Lung (tissue), 11 donors: ENCODE measurements at regions not wholly inside any gene's neighbourhood (a gene's known extent, or its start where the extent isn't known, plus 50 kb on each side); places are given as distances from the start of the nearest gene placed in this dataset.

ENCODE experiments used
- ATAC-seq: fragments of 200-7000 bp; cut with Tn5 transposase; one replicate; pipeline ENCODE4 v1.9.1; 2020; ENCODE audit warnings: moderate number of reproducible peaks; ENCODE audit not compliant: insufficient read depth, low FRiP score
- DNase-seq, 3 donors: peaks; one replicate each; pipeline ENCODE4 v3.0.0-alpha.2; 2013 to 2017
- H3K27ac ChIP-seq, 2 donors: one replicate each; pipeline ENCODE4 v1.5.1; 2013; ENCODE audit warnings: mild to moderate bottlenecking in 2 of 2, moderate library complexity in 2 of 2, control low read depth in 1 of 2, inconsistent platforms in 1 of 2, low read depth in 1 of 2, low read length in 1 of 2
- H3K27me3 ChIP-seq, 3 donors: one replicate each; pipeline ENCODE4 v1.5.1; 2013; ENCODE audit warnings: low read length in 2 of 3; ENCODE audit not compliant: control insufficient read depth in 3 of 3, insufficient read depth in 3 of 3
- H3K36me3 ChIP-seq, 4 donors: one replicate each; pipeline ENCODE4 v1.5.1; 2013; ENCODE audit warnings: low read length in 4 of 4, mild to moderate bottlenecking in 1 of 4, moderate library complexity in 1 of 4; ENCODE audit not compliant: control insufficient read depth in 4 of 4, insufficient read depth in 4 of 4
- H3K4me1 ChIP-seq, 5 donors: one replicate each; pipeline ENCODE4 v1.5.1; 2013; ENCODE audit warnings: low read length in 5 of 5, mild to moderate bottlenecking in 2 of 5, moderate library complexity in 1 of 5; ENCODE audit not compliant: control insufficient read depth in 5 of 5, insufficient read depth in 5 of 5
- H3K4me3 ChIP-seq: one replicate; pipeline ENCODE4 v1.5.1; 2013; ENCODE audit warnings: mild to moderate bottlenecking, control low read depth, moderate library complexity
- H3K9ac ChIP-seq, 2 donors: one replicate each; pipeline ENCODE4 v1.5.1; 2013; ENCODE audit warnings: low read length in 2 of 2, control low read depth in 1 of 2; ENCODE audit not compliant: insufficient read depth in 1 of 2
- H3K9me3 ChIP-seq, 4 donors: one replicate each; pipeline ENCODE4 v1.5.1; 2013; ENCODE audit warnings: low read length in 3 of 4, mild to moderate bottlenecking in 1 of 4, moderate library complexity in 1 of 4; ENCODE audit not compliant: control insufficient read depth in 4 of 4, insufficient read depth in 3 of 4
- WGBS, 2 donors: extraction: QIAGEN DNeasy Blood & Tissue Kit; methylation state at CpG; one replicate each; pipeline ENCODE4 v1.1.7; 2013; 5-methylcytosine and 5-hydroxymethylcytosine counted together
- TF ChIP-seq, protein P1 (sequence below): IDR thresholded peaks from 2 replicates; pipeline ENCODE4 v1.5.1; 2012; ENCODE audit warnings: mild to moderate bottlenecking; ENCODE audit errors: control extremely low read depth, extremely low read depth
- donor health status: control.
- donor health status: control.
- donor health status: Bipolar disorder and iron deficiency.
- donor health status: healthy.
- donor health status: DM: yes; HTN: yes; CAD: no.

- H3K9ac ChIP-seq: no peak overlapping the region
- no peaks in the 10 kb centered on the region for H3K27me3 ChIP-seq
- TF ChIP-seq, protein P1, sequence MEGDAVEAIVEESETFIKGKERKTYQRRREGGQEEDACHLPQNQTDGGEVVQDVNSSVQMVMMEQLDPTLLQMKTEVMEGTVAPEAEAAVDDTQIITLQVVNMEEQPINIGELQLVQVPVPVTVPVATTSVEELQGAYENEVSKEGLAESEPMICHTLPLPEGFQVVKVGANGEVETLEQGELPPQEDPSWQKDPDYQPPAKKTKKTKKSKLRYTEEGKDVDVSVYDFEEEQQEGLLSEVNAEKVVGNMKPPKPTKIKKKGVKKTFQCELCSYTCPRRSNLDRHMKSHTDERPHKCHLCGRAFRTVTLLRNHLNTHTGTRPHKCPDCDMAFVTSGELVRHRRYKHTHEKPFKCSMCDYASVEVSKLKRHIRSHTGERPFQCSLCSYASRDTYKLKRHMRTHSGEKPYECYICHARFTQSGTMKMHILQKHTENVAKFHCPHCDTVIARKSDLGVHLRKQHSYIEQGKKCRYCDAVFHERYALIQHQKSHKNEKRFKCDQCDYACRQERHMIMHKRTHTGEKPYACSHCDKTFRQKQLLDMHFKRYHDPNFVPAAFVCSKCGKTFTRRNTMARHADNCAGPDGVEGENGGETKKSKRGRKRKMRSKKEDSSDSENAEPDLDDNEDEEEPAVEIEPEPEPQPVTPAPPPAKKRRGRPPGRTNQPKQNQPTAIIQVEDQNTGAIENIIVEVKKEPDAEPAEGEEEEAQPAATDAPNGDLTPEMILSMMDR: no peak
- H3K9me3 ChIP-seq: no peaks in the 10 kb centered on the region
- 69 to 82% methylated on average over 7 of the region's 7 CpGs for WGBS, 2 donors
- no peak for DNase-seq
- ATAC-seq: no peak
- no peak overlapping the region for H3K27ac ChIP-seq
- H3K36me3 ChIP-seq: no peaks in the 10 kb centered on the region
- no peaks in the 10 kb centered on the region for H3K4me1 ChIP-seq
- H3K4me3 ChIP-seq: no peak overlapping the region
These were observed 61.6 kb upstream of the PRR23C start for GRCh38 chr3:139106013-139106932.

- Histone ChIP-seq H3K4me1 (no peaks in the 10 kb centered on the region), H3K27ac (no peak overlapping the region), H3K9ac (no peak overlapping the region), H3K4me3 (no peak overlapping the region), H3K9me3 (no peaks in the 10 kb centered on the region), H3K27me3 (no peaks in the 10 kb centered on the region), H3K36me3 (no peaks in the 10 kb centered on the region)
- TF ChIP-seq, protein P1: no peak
- DNase-seq (no peak), ATAC-seq (no peak)
- 79 to 86% methylated on average over 13 of the region's 13 CpGs for WGBS, 2 donors
These were observed 62.9 kb upstream of the PRR23C start for GRCh38 chr3:139107424-139108252.

- H3K9ac ChIP-seq: no peak overlapping the region
- H3K36me3 ChIP-seq: no peaks in the 10 kb centered on the region
- no peaks in the 10 kb centered on the region for H3K9me3 ChIP-seq
- H3K27ac ChIP-seq: no peak overlapping the region
- DNase-seq (no peak), ATAC-seq (no peak)
- no peak overlapping the region for H3K4me3 ChIP-seq
- no peaks in the 10 kb centered on the region for H3K4me1 ChIP-seq
- 80 to 85% methylated on average over 4 of the region's 4 CpGs for WGBS, 2 donors
- TF ChIP-seq, protein P1: no peak
- no peaks in the 10 kb centered on the region for H3K27me3 ChIP-seq
These were observed 63.7 kb upstream of the PRR23C start for GRCh38 chr3:139108253-139108969.
